ENCODE measurements at regions not wholly inside any gene's neighbourhood (a gene's known extent, or its start where the extent isn't known, plus 50 kb on each side); places are given as distances from the start of the nearest gene placed in this dataset.

DNA sequence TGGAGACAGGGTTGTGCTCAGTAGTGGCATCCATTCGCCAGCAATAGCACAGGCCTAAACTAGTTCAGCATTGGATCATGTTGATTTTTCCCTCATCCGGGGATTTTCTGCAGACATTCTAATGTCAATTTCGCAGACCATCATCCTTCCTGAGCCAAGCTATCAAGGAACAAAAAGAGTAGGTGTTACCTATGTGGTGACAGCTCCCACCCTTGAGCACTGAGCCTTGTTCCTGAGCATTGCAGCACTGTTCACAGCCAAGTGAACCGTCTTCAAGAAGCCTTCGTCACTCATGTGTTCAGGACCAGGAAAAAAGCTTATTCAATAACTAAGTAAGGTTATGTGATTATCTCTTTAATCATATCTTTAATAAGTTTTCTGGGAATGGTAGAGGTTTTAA, 576.2 kb downstream of the UQCRFS1 start (continued):
- TF ChIP-seq, protein P1, sequence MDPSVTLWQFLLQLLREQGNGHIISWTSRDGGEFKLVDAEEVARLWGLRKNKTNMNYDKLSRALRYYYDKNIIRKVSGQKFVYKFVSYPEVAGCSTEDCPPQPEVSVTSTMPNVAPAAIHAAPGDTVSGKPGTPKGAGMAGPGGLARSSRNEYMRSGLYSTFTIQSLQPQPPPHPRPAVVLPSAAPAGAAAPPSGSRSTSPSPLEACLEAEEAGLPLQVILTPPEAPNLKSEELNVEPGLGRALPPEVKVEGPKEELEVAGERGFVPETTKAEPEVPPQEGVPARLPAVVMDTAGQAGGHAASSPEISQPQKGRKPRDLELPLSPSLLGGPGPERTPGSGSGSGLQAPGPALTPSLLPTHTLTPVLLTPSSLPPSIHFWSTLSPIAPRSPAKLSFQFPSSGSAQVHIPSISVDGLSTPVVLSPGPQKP (IDR thresholded peaks at IDR 0.05; ENCODE audit: low read depth, low read length), result no peak
- TF ChIP-seq CHD2 (IDR thresholded peaks at IDR 0.05; ENCODE audit: low read length, partially characterized antibody), result no peak
- TF ChIP-seq, protein P2, sequence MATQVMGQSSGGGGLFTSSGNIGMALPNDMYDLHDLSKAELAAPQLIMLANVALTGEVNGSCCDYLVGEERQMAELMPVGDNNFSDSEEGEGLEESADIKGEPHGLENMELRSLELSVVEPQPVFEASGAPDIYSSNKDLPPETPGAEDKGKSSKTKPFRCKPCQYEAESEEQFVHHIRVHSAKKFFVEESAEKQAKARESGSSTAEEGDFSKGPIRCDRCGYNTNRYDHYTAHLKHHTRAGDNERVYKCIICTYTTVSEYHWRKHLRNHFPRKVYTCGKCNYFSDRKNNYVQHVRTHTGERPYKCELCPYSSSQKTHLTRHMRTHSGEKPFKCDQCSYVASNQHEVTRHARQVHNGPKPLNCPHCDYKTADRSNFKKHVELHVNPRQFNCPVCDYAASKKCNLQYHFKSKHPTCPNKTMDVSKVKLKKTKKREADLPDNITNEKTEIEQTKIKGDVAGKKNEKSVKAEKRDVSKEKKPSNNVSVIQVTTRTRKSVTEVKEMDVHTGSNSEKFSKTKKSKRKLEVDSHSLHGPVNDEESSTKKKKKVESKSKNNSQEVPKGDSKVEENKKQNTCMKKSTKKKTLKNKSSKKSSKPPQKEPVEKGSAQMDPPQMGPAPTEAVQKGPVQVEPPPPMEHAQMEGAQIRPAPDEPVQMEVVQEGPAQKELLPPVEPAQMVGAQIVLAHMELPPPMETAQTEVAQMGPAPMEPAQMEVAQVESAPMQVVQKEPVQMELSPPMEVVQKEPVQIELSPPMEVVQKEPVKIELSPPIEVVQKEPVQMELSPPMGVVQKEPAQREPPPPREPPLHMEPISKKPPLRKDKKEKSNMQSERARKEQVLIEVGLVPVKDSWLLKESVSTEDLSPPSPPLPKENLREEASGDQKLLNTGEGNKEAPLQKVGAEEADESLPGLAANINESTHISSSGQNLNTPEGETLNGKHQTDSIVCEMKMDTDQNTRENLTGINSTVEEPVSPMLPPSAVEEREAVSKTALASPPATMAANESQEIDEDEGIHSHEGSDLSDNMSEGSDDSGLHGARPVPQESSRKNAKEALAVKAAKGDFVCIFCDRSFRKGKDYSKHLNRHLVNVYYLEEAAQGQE (IDR thresholded peaks at IDR 0.05), result no peak
- TF ChIP-seq TFCP2L1 (CRISPR knock-in tag; IDR thresholded peaks at IDR 0.05), result no peak
- no peak for TF ChIP-seq ZFP36 (IDR thresholded peaks at IDR 0.05; ENCODE audit: borderline replicate concordance, partially characterized antibody)
- no peak for TF ChIP-seq KDM1A (IDR thresholded peaks at IDR 0.05; ENCODE audit: low read depth)
- TF ChIP-seq CHD4 (IDR thresholded peaks at IDR 0.05; ENCODE audit: borderline replicate concordance), result no peak
- TF ChIP-seq MAZ (IDR thresholded peaks at IDR 0.05; ENCODE audit: borderline replicate concordance, low read depth, low read length), result no peak
- no peak for TF ChIP-seq SREBF2 (IDR thresholded peaks at IDR 0.05)
- no peak for TF ChIP-seq GATA3 (IDR thresholded peaks at IDR 0.05; ENCODE audit: borderline replicate concordance)

GRCh38 chr19:28636016-28636629, 576.8 kb downstream of the UQCRFS1 start:
- ChIA-PET CTCF (interaction anchor here (1.6 kb wide), 1 partner anchor 16 kb away, joined by 8 read pairs; no protein-coding TSS in a partner anchor), POLR2A (no interaction called here)
- DNase-seq (ENCODE audit: low read depth in 1 of 2, low spot score in 1 of 2) (no peak), FAIRE-seq (peak; percentile 54), ATAC-seq (no peak)
- WGBS (ENCODE audit: missing lambda C conversion rate), result 3% methylated on average over 5 of the region's 5 CpGs
- H3K4me3 ChIP-seq, result no peak overlapping the region
- no peak overlapping the region for H3K27ac ChIP-seq
- H3K4me1 ChIP-seq, result no peaks in the 10 kb centered on the region
- no peak for TF ChIP-seq KDM5A (IDR thresholded peaks at IDR 0.05)
- no peak for TF ChIP-seq JUN (IDR thresholded peaks at IDR 0.05)
- no peak for TF ChIP-seq TFCP2L1 (CRISPR knock-in tag; IDR thresholded peaks at IDR 0.05)
- TF ChIP-seq HOXB5 (CRISPR knock-in tag; IDR thresholded peaks at IDR 0.05), result no peak
- no peak for TF ChIP-seq PBX3 (IDR thresholded peaks at IDR 0.05)
- TF ChIP-seq ATOH8 (CRISPR knock-in tag; IDR thresholded peaks at IDR 0.05; ENCODE audit: low read depth), result no peak
- no peak for TF ChIP-seq POLR2A (IDR thresholded peaks at IDR 0.05; ENCODE audit: low read length)
- no peak for TF ChIP-seq NPAS2 (CRISPR knock-in tag; IDR thresholded peaks at IDR 0.05; ENCODE audit: borderline replicate concordance)
- TF ChIP-seq RCOR1 (IDR thresholded peaks at IDR 0.05; ENCODE audit: low read depth, low read length), result no peak
- no peak for TF ChIP-seq TP53 (CRISPR knock-in tag; IDR thresholded peaks at IDR 0.05)
- TF ChIP-seq, protein P3, sequence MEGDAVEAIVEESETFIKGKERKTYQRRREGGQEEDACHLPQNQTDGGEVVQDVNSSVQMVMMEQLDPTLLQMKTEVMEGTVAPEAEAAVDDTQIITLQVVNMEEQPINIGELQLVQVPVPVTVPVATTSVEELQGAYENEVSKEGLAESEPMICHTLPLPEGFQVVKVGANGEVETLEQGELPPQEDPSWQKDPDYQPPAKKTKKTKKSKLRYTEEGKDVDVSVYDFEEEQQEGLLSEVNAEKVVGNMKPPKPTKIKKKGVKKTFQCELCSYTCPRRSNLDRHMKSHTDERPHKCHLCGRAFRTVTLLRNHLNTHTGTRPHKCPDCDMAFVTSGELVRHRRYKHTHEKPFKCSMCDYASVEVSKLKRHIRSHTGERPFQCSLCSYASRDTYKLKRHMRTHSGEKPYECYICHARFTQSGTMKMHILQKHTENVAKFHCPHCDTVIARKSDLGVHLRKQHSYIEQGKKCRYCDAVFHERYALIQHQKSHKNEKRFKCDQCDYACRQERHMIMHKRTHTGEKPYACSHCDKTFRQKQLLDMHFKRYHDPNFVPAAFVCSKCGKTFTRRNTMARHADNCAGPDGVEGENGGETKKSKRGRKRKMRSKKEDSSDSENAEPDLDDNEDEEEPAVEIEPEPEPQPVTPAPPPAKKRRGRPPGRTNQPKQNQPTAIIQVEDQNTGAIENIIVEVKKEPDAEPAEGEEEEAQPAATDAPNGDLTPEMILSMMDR (IDR thresholded peaks at IDR 0.05), result no peak
- TF ChIP-seq MYC (IDR thresholded peaks at IDR 0.05; ENCODE audit: borderline replicate concordance, low read length), result no peak
- H3K4me2 ChIP-seq, result no peak overlapping the region
- H3K9me3 ChIP-seq, result peaks cover 16% of the 10 kb centered on the region; the same call in 2 of the 3 replicates

All from A549 (cell line).